HG03442 (cell line): ENCODE measurements at regions not wholly inside any gene's neighbourhood (a gene's known extent, or its start where the extent isn't known, plus 50 kb on each side); places are given as distances from the start of the nearest gene placed in this dataset.

Experiments
- ATAC-seq: cut with Tn5 transposase; IDR thresholded peaks from one replicate; pipeline ENCODE4 v1.9.1; 2021; ENCODE audit warnings: mild to moderate bottlenecking, moderate library complexity; ENCODE audit not compliant: unreplicated experiment

DNA sequence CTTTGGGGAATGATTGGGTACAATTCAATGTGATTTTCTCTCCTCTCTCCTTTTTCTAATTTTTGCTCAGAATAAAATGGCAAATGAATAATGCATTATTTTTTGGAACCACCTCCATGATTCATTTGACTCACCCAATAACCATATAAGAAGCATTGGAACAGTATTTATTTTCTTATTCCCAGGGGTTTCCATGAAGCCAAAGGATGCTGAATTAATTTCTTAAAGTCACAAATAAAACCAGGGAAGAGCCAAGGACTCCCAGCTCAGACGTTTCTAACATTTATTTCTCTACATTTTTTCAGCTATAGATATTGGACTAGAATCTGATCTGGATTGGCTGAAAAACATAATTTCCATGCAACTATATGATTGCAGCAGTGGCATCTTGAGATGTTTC, 735.2 kb upstream of the ANKRD30A start:
- ATAC-seq: no peak

DNA sequence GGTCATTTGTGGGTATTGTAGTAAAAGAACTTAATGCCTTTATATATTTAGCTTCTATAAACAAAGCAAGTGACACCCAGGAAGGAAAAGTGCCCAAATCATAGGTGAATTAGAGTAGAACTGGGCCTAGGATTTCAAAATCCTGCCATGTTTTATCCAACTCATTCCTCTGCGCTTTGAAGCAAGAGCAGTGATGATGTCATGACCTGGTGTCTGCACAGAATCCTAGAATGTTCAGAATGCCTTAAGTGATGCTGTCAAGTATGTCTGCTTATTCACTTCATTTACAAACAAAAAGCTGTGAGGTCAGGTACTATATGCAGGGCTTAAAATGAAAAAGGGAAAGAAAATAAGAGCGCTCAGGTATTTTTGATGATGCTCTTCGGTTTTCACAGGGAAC, 737.2 kb upstream of the ANKRD30A start:
- ATAC-seq: no peak

DNA sequence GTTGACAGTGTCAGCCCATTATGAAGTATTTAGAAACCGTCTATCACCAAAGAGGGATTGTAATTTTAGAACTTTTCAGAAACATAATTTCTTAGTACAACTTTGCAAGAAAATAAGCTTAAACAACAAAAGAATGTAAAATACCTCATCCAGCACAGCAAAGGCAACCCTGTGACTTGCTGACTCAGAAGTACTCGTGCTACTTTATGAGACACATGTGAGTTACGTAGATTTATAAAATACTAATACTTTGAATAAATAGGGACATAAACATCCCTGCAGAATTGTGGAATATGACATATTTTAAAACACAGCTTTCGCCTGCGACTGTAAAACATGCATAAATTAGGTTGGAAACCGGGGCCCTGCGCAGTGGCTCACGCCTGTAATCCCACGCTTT, 739.7 kb upstream of the ANKRD30A start:
- ATAC-seq: no peak

DNA sequence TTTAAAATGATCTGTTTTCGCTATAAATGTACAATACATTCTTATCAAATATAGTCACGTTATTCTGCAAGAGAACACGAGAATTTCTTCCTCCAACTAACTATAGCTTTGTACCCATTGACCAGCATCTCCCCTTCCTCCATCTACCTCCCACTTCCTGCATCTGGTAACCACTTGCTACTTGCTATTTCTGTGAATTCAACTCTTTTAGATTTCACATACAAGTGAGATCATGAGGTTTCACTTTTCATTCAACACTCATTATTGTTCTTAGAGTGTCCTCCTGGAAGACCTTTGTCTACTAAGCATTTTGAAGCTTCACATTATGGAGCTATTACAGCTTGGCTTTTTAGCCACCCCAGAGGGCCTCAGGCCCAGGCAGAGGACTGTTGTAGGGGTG, 741.3 kb upstream of the FZD8 start:
- no peak for ATAC-seq

DNA sequence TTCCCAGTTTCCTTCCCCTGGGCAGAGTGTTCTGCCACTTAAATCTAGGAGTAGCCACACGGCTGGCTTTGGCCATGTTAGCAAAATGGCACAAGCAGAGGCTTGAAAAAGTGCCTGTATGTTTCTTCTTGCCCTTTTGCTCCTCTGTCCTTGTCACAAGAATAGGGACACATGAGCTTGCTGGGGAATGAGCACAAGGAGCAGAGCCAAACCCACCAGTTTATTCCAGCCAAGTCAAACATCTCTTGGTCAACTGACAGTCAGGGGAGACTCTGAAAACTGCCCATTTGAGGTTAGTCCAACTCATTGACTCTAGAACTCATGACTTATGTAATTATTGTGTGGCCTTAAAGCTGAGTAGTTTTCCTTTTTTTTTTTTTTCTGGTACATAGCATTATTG, 739.7 kb upstream of the FZD8 start:
- ATAC-seq: no peak

DNA sequence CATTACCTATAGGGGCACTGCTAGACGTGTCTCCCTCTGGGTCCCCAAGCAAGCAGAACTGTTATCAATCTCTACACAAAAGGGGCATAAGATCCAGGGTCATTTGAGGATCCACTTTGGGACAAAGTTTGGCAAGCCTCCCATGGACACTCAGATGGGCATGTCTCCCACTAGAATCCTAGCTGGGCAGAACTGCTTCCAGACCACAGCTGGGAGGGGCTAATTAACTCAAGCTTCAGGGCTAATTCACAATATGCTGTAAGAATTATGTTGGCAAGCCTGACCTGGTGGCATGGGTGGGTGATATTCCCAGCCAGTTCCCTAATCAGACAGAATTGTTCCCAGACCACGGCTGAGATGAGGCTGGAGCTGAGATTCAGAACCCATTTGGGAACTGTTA, 738.4 kb upstream of the FZD8 start:
- ATAC-seq: no peak

DNA sequence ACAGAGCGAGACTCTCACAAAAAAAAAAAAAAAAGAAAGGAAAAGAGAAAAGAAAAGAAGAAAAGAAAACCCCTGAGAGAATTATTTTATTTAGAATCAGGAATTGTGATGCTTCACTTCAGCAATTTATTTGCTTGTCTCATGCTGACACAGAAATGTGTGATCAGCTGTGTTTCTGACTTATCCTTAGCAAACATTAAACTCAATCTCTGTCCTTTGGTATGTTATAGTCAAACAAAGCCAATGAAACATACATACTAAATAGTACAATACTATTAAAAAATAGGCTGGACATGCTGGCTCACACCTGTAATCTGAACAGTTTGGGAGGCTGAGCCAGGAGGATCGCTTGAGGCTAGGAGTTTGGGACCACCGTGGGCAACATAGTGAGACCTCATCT, 733.0 kb upstream of the FZD8 start:
- ATAC-seq: no peak

DNA sequence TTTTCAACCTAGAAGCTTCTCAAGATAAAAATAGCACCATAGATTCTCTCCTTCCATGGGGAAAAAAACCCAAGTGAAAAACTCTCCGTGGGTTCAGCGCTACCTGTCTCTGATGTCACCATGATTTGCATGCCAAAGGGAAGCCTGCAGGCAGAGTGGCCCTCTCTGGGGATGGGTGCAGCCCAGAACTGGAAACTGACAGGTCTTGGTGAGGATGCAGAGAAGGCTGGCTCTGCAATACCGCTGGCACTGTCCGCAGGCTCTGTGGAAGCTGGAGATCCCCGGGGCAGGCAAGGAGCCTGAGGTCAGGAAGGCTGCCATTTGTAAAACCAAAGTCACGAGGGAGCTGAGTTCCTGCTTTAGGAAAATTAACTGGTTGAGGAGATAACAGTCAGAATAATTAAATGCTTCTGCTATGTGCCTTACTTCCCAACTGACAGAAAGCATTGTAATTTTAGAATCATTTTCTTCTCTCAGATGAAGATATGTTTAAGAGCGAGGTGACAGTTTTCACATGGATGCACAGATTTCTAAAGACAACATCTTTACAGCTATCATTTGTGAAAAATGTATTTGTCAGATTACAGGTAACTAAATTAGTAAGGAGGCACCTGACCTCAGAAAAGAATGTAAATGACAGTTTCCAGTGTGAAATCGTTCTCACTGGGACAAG, 731.5 kb upstream of the FZD8 start:
- no peak for ATAC-seq

DNA sequence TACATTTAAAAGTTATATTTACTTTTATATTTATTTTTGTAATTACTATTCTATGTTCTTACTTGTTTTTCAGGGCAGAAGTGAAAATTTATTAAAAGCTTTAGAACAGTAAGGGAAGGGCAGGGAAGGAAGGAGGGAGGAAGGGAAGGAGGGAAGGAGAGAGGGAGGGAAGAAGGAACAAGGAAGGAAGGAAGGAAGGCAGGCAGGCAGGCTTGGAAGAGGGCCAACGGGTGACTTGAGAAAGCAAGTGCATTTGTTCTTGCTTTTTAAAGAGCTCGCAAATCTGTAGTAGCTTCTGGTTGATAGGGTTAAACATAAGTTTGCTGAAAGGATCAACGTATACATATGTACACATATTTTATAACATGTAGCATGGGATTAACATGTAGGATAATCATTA, 725.3 kb upstream of the FZD8 start:
- no peak for ATAC-seq

DNA sequence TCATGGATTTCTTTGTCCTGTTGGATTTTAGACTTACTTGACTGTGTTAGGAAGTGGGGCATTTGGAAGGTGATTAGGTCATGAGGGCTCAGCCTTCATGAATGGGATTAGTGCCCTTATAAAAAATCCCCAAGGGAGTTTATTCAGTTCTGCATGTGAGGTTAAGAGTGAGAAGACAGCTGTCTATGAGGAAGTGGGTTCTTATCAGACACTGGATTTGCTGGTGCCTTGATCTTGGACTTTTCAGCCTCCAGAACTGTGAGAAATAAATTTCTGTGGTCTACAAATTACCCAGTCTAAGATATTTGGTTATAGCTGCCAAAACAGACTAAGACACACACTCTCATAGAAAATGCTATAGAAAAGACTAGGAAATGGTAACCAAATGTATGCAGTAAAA, 724.7 kb upstream of the FZD8 start:
- ATAC-seq: no peak

DNA sequence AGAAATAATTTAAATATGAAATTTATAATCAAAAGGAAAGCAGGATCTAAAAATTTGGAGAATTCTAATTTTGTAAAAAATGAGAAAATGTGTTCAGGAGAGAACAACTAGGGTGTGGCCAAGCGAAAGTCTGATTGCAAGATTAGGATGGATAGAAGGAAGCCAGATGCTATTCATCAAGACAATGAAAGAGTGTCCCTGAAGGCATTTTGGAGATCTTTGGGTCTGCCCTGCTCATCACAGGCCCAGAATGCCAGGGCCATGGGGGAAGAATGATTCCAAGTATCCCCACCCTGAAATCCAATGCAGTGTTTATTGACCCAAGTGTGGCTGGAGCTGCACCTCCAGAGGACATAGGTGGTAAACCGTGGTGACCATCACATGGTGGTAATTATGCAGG, 724.0 kb upstream of the FZD8 start:
- ATAC-seq: no peak

DNA sequence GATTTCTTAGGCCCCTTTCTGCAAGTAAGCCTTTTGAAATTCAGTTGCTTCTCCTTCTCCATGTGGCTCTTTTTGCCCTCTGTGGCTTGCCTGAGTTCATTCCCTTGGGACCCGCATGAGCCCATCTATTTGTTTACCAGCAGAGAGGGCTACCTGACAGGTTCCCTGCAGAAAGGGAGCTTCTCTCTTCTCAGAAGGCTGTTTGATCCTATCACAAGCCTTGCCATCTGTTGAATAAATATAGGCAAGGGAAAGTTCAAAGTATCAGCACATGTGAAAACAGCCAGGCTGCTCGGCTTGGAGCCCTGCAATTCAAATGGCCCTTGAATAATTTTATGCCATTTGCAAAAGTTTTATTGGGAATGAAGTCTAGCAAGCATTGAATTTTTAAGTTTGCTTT, 720.2 kb upstream of the FZD8 start:
- no peak for ATAC-seq

DNA sequence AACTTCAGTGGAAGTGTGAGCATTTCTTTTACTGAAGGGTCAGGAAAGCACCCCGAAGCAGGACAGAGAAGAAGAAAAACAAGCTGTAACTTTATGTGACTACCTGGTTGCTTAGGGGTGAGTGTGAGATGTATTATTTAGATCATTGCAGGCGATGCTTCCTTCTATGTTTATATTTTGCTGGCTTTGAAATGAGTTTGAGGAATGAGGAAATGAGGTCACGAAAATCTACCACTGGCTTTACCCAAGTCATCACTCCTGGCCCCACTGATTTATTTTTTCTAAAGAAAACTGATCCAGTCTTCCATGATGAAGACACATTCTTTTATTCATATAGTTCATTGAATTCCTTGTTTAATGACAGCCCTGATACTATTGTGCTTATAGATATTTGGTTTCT, 716.6 kb upstream of the FZD8 start:
- no peak for ATAC-seq

DNA sequence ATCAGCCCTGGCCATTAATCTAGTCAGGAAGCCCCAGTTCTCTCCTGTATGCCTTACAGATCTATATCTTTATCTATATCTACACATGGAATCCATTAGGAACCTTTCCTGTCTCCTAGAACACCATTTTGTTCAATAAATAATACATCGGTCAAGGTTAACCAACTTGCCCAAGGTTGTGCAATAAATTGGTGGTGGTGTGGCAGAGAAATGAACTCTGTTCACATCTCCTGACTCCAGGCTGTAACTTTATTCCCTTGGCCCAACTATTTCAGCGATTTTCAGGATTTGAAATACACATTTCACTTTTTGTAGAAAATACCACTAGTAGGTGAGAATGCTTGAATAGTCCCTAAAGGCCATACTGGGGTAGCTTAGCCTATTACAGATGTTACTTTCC, 712.5 kb upstream of the FZD8 start:
- no peak for ATAC-seq

DNA sequence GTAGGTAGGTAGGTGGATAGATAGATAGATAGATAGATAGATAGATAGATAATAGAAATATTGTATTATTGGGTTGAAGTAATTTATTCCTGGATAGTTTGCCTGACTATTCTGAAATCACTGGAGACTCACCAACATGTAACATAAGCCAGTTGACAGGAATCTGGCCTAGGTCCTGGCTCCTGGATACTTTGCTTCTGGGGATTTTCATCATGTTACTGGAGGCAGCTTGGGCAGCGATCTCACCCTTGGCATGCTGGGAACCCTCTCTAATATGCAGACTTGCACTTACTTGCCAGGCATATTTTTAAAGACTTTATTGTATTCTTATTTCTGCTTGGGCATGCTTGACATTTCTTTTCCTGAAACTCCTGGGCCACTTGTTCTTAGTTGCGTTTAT, 709.1 kb upstream of the FZD8 start:
- ATAC-seq: no peak

DNA sequence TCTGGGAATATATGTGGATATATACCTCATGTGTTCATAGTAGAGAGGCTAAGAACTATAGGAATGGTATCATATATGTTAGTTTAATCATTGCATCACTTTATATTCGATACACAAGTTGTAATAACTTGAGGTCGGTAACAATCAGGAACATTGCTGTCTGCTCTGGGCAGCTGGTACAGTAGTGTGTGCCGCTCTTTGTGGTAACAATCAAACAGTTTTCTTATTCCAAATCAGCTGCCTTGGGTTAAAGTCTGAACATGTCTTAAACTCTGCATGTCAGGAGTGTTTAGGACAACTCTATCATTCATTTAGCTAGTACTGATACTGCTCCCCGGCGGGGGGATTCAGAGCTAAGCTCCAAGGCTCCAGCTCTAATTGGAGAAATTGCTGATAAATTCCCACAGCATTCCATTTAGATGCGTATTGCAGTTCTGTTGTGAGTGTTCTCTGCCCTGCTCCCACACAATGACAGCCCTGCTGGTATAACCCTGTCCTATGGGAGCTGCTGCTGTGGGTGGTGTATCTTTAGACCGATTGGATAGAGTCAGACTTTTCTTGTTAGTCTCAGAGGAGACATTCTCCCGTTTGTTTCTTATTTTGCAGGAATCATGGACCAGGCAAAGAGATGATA, 707.5 kb upstream of the FZD8 start:
- ATAC-seq: no peak

DNA sequence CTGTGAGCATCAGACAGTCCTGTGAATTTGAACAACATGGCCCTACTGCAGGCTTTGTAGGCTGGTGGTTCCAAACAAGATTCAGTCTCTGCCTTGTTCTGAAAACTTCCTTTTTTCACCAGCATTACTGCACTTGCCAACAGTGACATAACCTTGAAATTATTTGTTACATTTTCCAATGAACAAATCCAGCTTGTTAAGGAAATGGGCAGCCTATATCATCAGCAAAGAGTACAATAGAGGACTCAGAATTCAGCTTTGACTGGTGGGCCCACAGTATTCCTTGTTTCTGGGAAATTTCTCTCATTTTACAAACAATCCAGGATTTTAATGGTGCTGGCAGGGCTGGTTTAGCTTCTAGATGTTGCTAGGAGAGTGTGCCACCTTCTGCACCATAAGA, 703.7 kb upstream of the FZD8 start:
- ATAC-seq: no peak

DNA sequence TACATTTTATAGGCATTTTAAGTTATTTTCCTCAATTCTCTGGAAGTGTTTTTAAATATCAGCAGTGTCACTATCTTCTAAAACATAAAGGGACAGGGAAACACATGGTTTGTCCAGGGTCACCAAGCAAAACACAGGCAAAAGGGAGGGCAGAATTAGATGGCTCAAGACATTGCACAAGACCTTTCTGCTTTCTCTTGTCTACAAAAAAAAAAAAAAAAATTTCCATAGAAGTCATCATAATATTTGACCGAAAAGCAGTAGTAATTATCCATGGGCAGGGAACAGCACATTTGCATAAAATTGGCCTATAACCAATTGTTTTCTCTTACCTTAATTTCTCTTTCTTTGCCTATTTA, 703.1 kb upstream of the FZD8 start:
- no peak for ATAC-seq

DNA sequence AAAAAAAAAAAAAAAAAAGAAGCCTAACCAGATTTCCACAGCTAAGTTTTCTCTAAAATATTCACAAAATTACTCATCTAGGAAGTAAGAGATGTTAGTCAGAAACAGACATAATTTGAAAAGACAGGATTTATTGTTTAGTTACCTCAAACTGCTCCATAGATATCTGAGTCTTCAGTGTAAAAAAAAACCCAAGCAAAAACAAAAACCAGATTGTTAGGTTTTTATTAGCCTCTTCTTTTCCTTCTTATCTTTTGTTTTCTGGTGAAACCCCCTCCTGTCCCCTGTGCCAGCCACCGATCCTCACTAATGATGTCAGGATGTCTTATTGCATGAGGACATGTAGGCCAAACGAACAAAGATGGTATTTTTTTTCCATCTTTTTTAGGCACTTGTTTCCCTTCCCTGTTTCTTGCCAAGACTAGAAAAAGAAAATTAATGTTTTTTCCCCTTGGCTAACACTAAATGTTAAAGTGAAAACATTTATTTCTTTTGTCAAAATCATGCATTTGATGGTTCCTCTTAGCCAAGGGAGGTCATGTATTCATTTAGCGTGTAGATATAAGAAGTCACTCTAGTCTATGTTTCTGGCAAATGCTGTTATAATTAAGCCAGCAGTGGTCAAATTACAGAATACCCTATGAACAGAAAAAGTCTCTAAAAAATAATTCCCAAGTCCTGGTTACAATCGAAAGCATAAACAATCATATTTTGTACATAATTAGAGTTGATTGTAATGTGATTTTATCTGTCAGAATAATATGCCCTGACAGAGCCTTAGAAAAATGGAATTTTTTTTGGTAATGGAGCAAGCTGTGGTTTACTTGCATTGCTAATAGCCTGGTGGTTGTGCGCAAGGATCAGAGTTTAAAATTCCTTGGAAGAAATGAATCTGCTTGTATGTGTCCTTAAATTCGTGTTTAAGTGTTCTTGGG, 702.4 kb upstream of the FZD8 start:
- no peak for ATAC-seq

DNA sequence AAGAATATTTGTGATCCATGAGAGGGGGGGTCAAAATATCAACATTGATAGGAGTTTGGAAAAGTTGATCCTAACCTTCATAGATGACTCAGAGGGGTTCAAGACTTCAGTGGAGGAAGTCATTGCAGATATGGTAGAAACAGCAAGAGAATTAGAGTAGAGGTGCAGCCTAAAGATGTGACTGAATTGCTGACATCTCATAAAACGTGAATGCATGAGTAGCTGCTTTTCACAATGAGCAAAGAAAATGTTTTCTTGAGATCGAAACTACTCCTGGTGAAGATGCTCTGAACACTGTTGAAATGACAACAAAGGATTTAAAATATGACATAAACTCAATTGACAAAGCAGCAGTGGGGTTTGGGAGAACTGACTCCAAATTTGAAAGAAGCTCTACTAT, 700.7 kb upstream of the FZD8 start:
- no peak for ATAC-seq

DNA sequence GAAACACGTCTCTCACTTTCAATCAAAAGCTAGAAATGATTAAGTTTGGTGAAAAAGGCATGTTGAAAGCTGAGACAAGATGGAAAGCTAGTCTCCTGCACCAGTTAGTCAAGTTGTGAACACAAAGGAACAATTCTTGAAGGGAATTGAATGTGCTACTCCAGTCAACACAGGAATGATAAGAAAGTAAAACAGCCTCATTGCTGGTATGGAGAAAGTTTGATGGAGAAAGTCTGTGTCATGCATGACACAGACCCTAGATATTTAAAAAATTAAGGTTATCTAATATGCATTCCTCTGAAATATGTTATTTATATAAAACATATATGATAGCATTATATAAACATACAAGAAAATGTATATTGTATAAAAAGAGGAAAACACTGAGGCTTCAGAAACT, 699.4 kb upstream of the FZD8 start:
- no peak for ATAC-seq

DNA sequence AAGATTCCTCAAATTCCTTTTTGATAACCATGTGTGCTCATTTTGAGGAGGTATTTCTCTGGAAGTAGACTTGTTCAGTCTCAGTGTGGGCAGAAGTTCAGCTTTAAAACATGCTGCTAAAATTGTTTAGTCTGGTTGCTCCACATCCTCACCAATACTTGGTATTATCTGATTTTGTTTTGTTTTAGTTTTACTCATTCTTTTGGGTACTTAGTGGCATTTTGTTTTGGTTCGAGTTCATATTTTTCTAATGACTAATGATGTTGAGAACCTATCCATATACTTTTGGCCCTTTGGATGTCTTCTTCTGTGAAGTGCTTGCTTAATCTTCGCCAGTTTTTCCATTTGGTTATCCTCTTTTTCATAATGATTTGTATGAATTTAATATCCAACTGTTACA, 694.2 kb upstream of the FZD8 start:
- no peak for ATAC-seq
